ENCODE measurements at regions not wholly inside any gene's neighbourhood (a gene's known extent, or its start where the extent isn't known, plus 50 kb on each side); places are given as distances from the start of the nearest gene placed in this dataset.

DNA sequence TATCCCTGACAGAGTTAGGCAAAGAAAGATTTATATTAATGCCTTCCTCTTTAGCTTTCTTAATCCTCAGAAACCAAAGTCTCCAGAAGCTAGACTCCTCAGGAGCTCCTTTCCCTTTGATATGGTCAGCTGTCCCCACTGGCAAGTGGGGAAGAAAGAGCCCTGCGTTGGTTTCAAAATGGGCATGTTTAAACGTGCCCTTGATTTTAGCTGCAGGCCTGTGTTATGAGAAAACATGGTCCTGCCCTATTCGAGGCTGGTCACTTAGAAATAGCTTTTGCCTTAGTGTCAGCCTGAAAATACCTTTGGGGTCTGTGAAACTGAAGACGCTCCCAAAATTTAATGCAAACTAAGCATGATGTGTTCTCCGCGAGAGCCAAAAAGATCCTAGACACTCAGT lies 135.5 kb upstream of the RARB start:
- in situ Hi-C loops (cut with MboI; ENCODE audit: low pct_unique_long_range_greater_than_20kb, low sequenced_read_pairs, unreplicated experiment), result no loop called here

GRCh38 chr3:25293736-25294135 lies 134.3 kb upstream of the RARB start:
- no peak for DNase-seq (ENCODE audit: low spot score)
- TF ChIP-seq, protein P1, sequence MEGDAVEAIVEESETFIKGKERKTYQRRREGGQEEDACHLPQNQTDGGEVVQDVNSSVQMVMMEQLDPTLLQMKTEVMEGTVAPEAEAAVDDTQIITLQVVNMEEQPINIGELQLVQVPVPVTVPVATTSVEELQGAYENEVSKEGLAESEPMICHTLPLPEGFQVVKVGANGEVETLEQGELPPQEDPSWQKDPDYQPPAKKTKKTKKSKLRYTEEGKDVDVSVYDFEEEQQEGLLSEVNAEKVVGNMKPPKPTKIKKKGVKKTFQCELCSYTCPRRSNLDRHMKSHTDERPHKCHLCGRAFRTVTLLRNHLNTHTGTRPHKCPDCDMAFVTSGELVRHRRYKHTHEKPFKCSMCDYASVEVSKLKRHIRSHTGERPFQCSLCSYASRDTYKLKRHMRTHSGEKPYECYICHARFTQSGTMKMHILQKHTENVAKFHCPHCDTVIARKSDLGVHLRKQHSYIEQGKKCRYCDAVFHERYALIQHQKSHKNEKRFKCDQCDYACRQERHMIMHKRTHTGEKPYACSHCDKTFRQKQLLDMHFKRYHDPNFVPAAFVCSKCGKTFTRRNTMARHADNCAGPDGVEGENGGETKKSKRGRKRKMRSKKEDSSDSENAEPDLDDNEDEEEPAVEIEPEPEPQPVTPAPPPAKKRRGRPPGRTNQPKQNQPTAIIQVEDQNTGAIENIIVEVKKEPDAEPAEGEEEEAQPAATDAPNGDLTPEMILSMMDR (IDR thresholded peaks at IDR 0.05; ENCODE audit: extremely low read depth, insufficient read depth, missing control alignments), result no peak
- in situ Hi-C loops (cut with MboI; ENCODE audit: low pct_unique_long_range_greater_than_20kb, low sequenced_read_pairs, unreplicated experiment), result no loop called here

More for the DNA sequence above, 135.5 kb upstream of the RARB start:
- no peak for DNase-seq (ENCODE audit: low spot score)
- TF ChIP-seq, protein P1 (IDR thresholded peaks at IDR 0.05; ENCODE audit: extremely low read depth, insufficient read depth, missing control alignments), result no peak

DNA sequence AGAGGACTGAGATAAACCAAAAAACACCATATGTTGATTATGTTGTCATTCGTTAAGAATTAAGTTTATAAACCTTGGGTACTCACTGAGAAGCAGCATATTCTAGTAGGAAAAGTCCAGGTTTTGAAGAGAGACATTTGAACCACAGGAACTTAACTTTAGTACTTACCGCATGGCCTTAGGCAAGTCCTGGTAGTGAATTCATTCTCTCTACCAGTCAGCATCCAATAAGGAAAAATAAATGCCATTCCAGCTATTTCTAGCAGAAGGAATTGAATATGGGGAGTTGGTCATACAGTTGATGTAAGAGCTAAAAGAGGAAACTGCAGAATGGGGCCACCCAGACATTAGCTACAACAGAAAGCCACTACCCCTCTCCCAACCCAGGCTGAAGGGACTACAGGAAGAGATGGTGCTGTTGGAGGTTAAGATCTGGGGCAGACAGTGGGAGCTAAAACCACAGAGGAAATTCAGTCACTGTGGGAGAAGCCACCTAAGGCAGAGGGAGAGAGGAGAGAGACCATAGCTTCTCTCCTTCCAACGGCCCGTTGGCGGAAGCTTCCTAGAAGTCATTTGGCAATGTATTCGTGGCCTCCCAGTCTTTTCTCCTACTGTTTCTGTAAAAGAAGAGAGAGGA lies 133.8 kb upstream of the RARB start:
- no peak for DNase-seq (ENCODE audit: low spot score)
- in situ Hi-C loops (cut with MboI; ENCODE audit: low pct_unique_long_range_greater_than_20kb, low sequenced_read_pairs, unreplicated experiment), result no loop called here
- TF ChIP-seq, protein P1 (IDR thresholded peaks at IDR 0.05; ENCODE audit: extremely low read depth, insufficient read depth, missing control alignments), result no peak

DNA sequence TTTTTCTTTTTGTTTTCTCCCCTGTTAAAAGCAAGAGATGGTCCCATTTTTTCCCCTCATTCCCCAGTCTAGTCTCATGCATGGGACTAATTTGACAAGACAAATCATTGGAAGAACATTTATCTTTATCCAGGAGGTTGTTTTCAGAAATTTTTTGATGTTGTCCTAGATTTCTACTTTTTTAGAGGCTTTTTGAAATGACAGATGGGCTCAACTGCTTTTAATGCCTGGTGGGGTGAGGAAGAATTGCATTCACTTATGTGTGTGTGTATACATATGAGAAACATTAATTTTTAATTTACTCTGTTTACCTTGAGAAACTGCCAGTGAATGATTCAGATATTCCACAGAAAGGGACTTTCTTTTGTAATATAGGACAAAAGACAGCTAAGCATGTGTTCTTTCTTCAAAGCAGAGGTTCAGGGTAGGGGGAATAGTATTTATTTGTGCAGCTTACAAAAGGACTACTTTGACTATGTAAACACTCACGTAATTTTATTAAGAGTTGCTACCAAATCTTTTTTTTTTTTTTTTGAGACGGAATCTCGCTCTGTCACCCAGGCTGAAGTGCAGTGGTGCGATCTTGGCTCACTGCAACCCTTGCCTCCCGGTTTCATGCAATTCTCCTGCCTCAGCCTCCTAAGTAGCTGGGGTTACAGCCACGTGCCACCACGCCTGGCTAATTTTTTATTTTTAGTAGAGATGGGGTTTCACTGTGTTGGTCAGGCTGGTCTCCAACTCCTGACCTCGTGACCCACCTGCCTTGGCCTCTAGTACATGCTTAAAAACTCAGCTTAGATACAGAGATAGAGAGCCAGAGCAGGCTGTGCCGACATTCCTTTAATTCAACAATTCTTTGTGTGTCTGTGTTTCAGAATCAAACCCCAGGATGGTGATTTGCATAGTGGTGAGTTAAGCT lies 130.1 kb upstream of the RARB start:
- TF ChIP-seq, protein P1 (IDR thresholded peaks at IDR 0.05; ENCODE audit: extremely low read depth, insufficient read depth, missing control alignments), result no peak
- in situ Hi-C loops (cut with MboI; ENCODE audit: low pct_unique_long_range_greater_than_20kb, low sequenced_read_pairs, unreplicated experiment), result no loop called here
- DNase-seq (ENCODE audit: low spot score), result no peak

GRCh38 chr3:25300141-25300540 lies 127.9 kb upstream of the RARB start:
- TF ChIP-seq, protein P1 (IDR thresholded peaks at IDR 0.05; ENCODE audit: extremely low read depth, insufficient read depth, missing control alignments), result no peak
- DNase-seq (ENCODE audit: low spot score), result no peak
- in situ Hi-C loops (cut with MboI; ENCODE audit: low pct_unique_long_range_greater_than_20kb, low sequenced_read_pairs, unreplicated experiment), result no loop called here

DNA sequence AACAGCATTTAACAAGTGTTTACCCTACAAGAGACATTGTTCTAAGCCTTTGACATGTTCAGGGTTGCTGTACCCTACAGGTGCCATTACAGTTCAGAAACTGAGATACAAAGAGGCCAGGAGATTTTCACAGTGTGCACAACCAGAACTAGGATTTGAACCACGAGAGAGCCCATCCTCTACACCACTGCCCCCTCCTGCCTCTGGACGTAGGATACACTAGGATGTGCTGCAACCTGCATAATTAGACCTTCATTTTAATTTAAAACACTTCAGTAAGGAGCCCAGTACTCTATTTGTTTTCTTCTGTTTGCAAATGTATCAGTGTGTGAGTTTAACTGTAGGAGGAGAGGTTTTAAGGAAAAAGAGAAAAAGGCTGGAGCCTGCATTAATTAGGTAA lies 123.1 kb upstream of the RARB start:
- in situ Hi-C loops (cut with MboI; ENCODE audit: low pct_unique_long_range_greater_than_20kb, low sequenced_read_pairs, unreplicated experiment), result no loop called here
- no peak for DNase-seq (ENCODE audit: low spot score)
- TF ChIP-seq, protein P1 (IDR thresholded peaks at IDR 0.05; ENCODE audit: extremely low read depth, insufficient read depth, missing control alignments), result no peak

Data from GM13977 (cell line).